AG09309 (cell line): ENCODE measurements at regions not wholly inside any gene's neighbourhood (a gene's known extent, or its start where the extent isn't known, plus 50 kb on each side); places are given as distances from the start of the nearest gene placed in this dataset.

Experiments used
- DNase-seq: peaks from one replicate; pipeline ENCODE4 v3.0.0-alpha.2; 2010; ENCODE audit warnings: low read depth
- H3K4me3 ChIP-seq: 2 replicates; pipeline ENCODE4 v1.5.1; 2011; ENCODE audit warnings: mild to moderate bottlenecking, low read depth, low read length, moderate library complexity; ENCODE audit not compliant: control insufficient read depth
- CTCF ChIP-seq: IDR thresholded peaks from 2 replicates; pipeline ENCODE4 v1.5.1; 2011; ENCODE audit warnings: mild to moderate bottlenecking, low read depth, low read length, inconsistent platforms; ENCODE audit not compliant: insufficient read depth, control insufficient read depth; ENCODE audit errors: missing control alignments

- no peak for TF ChIP-seq CTCF
- H3K4me3 ChIP-seq: no peak overlapping the region
- DNase-seq: no peak
These were observed 151.1 kb upstream of the FUT8 start for GRCh38 chr14:65261425-65261920.

- no peak for TF ChIP-seq CTCF
- DNase-seq: no peak
- H3K4me3 ChIP-seq: no peak overlapping the region
These were observed 150.6 kb upstream of the FUT8 start for GRCh38 chr14:65261946-65262345.

GRCh38 chr14:65263177-65263788 is 149.2 kb upstream of the FUT8 start:
- no peak for TF ChIP-seq CTCF
- no peak for DNase-seq
- H3K4me3 ChIP-seq: no peak overlapping the region

- no peak for TF ChIP-seq CTCF
- no peak overlapping the region for H3K4me3 ChIP-seq
- no peak for DNase-seq
These were observed 144.7 kb upstream of the FUT8 start for GRCh38 chr14:65267856-65268255.

GRCh38 chr14:65268594-65268993 is 143.9 kb upstream of the FUT8 start:
- TF ChIP-seq CTCF: no peak
- H3K4me3 ChIP-seq: no peak overlapping the region
- no peak for DNase-seq

GRCh38 chr14:65269732-65270131 is 142.8 kb upstream of the FUT8 start:
- no peak for DNase-seq
- TF ChIP-seq CTCF: no peak
- H3K4me3 ChIP-seq: no peak overlapping the region
